ENCODE measurements at regions not wholly inside any gene's neighbourhood (a gene's known extent, or its start where the extent isn't known, plus 50 kb on each side); places are given as distances from the start of the nearest gene placed in this dataset.

DNA sequence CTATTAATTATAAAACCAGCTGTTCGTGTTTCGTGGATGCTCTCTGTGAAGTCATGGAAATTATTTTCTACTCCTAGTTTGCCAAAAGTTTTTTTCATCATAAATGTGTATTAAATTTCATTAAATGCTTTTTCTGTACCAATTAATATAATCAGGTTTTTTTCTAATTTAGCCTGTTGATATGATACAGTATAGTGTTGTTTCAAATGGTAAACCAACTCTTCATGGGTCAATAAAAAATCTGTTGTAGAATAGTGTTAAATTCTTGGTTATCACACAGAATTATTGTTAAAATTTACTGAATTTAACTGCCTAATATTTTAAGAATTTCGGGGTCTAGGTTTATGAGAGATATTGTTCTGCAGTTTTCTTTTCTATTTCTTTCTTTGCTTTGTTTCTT is 505.9 kb upstream of the MANEA start:
- DNase-seq, result no peak

DNA sequence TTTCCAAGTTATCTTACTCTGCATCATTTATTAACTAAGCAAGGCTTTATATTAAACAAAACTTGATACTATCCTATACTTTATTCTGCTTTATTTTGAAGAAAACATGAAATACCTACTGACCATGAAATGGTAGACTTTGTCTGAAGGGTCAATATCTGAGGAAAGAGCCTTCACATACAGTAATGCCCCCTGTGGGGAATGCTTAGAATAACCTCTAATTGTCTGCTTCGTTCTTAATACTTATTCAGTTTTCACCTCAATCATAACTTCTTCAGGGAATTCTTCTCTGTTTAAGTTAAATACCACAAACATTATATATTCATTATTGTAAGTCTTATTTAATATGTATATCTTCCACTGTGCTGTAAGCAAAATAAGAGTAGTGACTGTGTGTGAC is 498.9 kb upstream of the MANEA start:
- no peak for DNase-seq

- DNase-seq, result no peak
These were observed 496.1 kb upstream of the MANEA start for GRCh38 chr6:95081231-95081630.

GRCh38 chr6:95081949-95082348 is 495.4 kb upstream of the MANEA start:
- no peak for DNase-seq

DNA sequence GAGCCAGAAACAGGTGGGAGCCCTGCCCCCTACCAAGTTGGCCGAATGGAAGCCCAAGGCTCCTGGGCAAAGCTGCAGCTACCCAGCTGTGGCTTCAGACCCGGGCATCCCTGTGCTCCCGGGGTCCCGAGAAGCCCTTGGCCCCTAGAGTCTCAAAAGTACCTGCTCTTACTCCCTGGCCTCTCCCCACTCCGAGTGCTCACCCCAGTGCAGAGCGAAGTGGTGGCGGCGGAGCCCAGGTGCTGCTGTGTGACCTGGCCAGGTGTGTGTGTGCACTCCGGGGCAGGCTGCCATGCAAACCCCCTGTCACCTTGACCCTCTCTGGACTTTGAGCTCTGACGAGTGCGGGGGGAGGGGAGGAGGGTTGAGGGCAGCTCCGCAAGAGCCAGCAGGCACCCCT is 493.8 kb upstream of the MANEA start:
- DNase-seq, result no peak

DNA sequence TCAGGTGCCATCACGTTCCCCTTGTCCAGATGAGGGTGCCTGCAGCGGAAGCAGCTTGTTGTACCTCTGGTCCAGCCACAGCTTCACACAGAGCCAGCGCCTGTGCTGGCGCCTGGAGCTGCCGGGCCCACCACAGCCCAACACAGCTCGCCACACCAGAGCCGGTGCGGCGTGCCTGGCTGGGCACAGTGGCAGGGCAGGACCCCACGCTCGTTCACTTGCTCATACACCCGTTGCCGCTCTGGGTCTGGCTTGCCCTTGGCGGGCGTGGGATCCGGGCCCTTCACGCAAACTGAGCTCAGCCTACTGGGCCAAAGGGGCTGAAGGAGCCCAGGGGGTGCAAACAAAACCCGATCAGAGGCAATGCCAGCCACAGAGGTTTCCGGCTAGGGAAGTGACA is 492.5 kb upstream of the MANEA start:
- no peak for DNase-seq

DNA sequence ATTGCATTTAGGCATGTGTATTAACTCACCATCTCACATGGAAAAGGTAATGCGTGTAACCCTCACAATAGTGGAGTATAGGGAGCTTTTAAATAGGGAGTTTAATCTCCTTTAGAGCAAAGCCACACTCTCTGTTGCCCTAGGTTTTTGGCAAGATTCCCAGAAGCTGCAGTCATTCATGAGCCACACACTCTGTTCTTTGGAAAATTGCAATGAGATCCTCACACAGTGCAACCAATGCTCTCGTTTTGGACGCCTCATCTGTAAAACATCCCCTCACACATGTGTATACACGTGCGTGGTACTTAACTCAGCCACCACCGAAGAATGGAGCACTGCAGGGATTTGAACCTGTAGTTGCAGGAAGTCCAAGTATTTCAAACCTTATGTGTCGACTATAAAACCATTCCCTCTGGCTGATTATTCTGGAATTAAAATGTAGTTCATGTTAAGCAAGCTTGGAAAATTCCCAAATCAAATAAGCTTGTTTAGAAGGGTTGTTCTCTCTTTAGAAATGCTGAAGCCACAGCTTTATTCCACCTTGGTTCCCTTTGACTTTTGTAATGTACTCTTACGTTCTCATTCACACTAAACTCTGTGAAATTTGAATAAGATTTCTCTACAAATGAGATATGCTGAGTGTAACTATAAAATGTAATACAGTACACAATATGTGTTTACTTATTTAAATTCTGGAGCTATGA is 489.8 kb upstream of the MANEA start:
- DNase-seq, result no peak

- peak in 3 of 4 experiments; percentile 4 to 54 (median 44) for DNase-seq
These were observed 485.4 kb upstream of the MANEA start for GRCh38 chr6:95091823-95092436.

DNA sequence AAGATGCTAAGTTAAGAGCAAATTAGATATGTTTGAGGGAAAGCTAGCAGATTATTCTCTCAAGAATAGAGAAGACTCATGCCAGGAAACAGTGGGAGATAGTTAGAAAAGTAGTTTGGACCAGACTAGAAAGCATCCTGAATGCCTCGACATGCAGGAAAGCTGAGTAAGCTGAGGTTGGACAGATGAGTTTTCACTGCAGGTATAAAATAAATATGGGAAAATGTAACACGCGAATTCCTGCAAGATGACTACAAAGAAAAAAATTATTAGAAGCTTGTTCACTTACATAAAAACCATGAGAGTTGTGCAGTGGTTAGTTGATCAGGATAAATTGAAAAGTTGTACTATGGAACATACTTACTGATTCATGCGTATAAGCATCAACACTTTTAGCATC is 484.2 kb upstream of the MANEA start:
- no peak for DNase-seq

GRCh38 chr6:95094751-95095663 is 482.3 kb upstream of the MANEA start:
- DNase-seq, result no peak

- no peak for DNase-seq
These were observed 481.5 kb upstream of the MANEA start for GRCh38 chr6:95095855-95096254.

DNA sequence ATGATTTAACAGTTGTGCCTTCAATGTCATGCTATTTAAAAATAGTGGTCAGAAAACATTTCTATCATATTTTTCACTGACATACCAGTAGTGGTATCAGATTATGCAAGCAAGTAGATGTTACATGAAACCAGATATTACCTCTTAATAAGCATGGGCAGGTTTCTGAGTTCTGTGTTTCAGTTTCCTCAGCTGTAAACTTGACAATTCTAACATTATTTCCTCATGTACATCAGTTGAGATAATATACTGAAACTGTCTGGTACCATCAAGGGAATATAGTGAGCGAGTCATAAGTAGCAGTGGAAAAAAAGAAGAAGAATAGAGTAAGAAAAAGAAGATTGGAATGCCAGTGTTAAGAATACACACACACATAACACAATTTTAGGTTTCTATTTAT is 477.9 kb upstream of the MANEA start:
- no peak for DNase-seq

- no peak for DNase-seq
These were observed 468.1 kb upstream of the MANEA start for GRCh38 chr6:95109212-95109611.

DNA sequence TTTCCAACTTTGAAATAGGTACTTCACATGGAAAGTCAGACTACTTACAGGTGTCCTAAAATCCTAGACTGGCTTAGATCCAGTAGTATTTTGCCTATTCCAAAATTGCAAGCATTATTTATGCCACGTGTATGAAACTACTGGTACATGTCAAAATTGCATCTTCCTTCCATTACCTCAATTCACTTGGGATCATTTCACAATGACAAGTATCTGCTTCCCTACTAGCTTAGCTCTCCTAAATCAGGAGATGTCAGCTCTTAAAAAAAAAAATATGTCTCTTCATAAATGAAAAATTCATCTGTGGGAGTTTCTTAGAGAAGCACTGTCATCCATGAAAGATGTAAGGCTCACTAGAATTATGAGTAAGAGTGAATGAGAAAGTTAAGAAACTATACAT is 466.6 kb upstream of the MANEA start:
- DNase-seq, result no peak

- no peak for DNase-seq
These were observed 460.1 kb upstream of the MANEA start for GRCh38 chr6:95117236-95117635.

GRCh38 chr6:95119927-95120326 is 457.4 kb upstream of the MANEA start:
- no peak for DNase-seq

GRCh38 chr6:95120984-95121383 is 456.4 kb upstream of the MANEA start:
- DNase-seq, result no peak

DNA sequence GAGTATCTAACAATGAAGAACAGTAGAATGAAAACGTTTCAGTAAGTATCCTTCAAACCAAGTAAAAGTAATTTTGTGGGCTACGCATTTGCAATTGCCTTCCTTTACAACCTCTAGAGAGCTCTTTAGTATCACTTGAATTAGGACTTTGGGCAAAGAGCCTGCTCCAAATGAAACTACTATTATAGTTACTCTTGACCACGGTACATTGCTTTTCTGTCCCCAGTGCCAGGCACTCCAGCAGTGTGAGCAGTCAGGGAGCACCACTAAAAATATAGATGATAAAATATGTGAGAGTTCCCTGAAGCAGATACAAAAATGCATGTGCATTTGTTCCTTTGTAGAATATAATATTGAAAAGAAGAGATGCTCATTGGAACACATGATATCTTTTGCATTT is 450.1 kb upstream of the MANEA start:
- DNase-seq, result no peak

DNA sequence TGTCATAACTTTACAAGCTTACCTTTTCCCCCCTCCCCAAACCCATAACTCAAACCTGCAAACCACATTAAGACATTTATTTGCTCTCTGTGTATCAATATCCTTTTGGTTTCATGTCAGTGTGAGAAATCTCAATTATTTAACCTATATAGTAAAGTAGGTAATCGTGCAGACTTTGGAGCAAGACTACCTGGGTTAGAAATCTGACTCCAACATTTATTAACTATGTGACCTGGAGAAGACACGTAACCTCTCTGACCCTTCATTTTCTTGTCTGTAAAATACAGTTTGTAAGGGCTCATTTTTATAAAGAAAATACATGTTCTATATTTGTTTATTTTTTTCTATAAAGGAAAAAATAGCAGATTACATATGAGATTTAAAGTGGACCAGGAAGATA is 448.9 kb upstream of the MANEA start:
- no peak for DNase-seq

DNA sequence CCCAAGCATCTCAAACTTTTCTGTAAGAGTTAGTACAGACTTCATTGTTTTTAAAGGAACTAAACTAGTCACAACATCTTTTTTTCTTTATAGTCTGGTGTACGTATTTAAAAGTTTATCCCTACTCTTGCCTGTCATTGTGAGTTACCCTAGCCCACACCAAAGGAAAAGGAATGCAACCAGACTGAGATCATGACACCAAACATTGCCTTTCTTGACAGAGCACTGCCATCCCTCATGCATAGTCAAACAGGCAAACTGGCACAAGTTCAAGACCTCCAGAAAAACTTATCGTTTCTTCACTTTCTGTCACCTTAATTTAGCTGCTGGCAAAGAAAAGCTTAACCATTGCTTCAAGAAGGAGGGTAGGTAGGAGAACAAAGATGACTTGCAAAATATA is 448.4 kb upstream of the MANEA start:
- DNase-seq, result no peak

DNA sequence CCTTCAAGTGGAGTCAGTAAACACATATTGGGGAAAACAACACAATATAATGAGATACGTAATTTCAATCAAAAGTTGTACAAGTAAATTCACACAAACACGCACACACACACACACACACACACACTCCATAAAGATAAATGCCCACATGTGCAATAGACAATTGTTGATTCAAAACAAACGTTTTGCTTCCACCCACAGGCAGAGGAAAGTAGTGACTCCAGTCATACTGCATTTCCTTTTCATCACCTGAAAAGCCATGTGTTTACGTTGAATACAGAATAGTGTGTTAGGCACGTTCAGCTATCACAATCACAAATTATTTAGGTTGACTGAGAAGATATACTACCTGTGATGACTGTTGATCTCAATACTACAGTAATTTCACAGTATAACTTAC is 443.8 kb upstream of the MANEA start:
- DNase-seq, result no peak

- no peak for DNase-seq
These were observed 442.2 kb upstream of the MANEA start for GRCh38 chr6:95135182-95135581.

DNA sequence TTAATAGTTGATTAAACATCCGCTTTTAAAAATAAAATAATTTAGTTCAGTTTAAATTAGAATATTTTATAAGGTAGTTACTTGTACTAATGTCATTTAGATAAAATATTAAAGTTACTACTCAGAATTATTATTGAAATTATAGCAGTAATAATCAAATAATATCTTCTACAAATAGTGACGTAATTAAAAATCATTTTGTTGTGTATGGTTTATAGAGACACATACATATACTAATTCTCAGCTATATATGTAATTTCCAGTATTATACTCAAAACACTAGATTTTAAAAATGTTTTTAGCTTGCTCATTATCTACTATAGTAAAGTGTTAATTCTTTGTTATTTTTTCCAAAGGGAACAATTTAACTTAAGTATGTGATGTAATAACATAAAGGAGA is 435.2 kb upstream of the MANEA start:
- DNase-seq, result no peak

All from suppressor macrophage (primary cell).